GM12878 (cell line): ENCODE measurements at regions not wholly inside any gene's neighbourhood (a gene's known extent, or its start where the extent isn't known, plus 50 kb on each side); places are given as distances from the start of the nearest gene placed in this dataset.

Source experiments
- ATAC-seq: fragments of 200-7000 bp; cut with Tn5 transposase; 3 replicates; pipeline ENCODE4 v1.9.1; 2020; ENCODE audit warnings: mild to moderate bottlenecking, moderate library complexity
- BruUV-seq: library from RNA; stranded (reverse); fragments of 400-500 nt; replicated peaks from 2 replicates; lab custom pipeline; 2021; lab: Mats Ljungman, UMichigan
- CTCF ChIA-PET: fragments of 300-600 bp; sonication (Branson Sonifier 250); formaldehyde crosslinking; extraction: SDS; loops from one replicate; lab custom pipeline; 2021; ENCODE audit warnings: inconsistent platforms; lab: Yijun Ruan, JAX
- POLR2A ChIA-PET: fragments of 350-600 bp; formaldehyde crosslinking; extraction: SDS; loops from one replicate; lab custom pipeline; 2021; ENCODE audit warnings: inconsistent platforms; lab: Charles Lee
- RAD21 ChIA-PET: fragments of 300-600 bp; sonication (Branson Sonifier 250); formaldehyde crosslinking; loops from one replicate; lab custom pipeline; 2023; ENCODE audit warnings: antibody characterized with exemption; ENCODE audit not compliant: unreplicated experiment; lab: Charles Lee
- SMC1A ChIA-PET: fragments of 300-600 bp; sonication (Branson Sonifier 250); formaldehyde crosslinking; loops from one replicate; lab custom pipeline; 2023; ENCODE audit not compliant: unreplicated experiment, uncharacterized antibody; lab: Charles Lee
- DNase-seq: peaks from one replicate; pipeline ENCODE4 v3.0.0-alpha.2; 2011; ENCODE audit warnings: low read depth, low spot score
- FAIRE-seq: peaks from 3 replicates; lab custom pipeline; 2011; peaks lifted over from hg19 to GRCh38; lab: Jason Lieb, UNC
- H2AFZ ChIP-seq: 2 replicates; pipeline ENCODE4 v1.6.0; 2011; ENCODE audit warnings: low read depth, low read length, control low read depth; ENCODE audit not compliant: control insufficient read depth
- H3K27ac ChIP-seq: 2 replicates; pipeline ENCODE4 v1.5.1; 2011; ENCODE audit warnings: control low read depth; ENCODE audit not compliant: control insufficient read depth, insufficient read depth
- H3K27me3 ChIP-seq, 2 experiments: replicated peaks in 1 of 2; 2 replicates each; pipeline versions ENCODE4 v1.6.0 to v1.6.1; 2011; ENCODE audit warnings: low read length in 1 of 2; ENCODE audit not compliant: control insufficient read depth in 2 of 2, insufficient read depth in 2 of 2
- H3K36me3 ChIP-seq, 2 experiments: 2 replicates each; pipeline ENCODE4 v1.5.1; 2011; ENCODE audit warnings: low read length in 1 of 2; ENCODE audit not compliant: control insufficient read depth in 2 of 2, insufficient read depth in 2 of 2
- H3K4me1 ChIP-seq: 2 replicates; pipeline ENCODE4 v1.6.1; 2011; ENCODE audit warnings: mild to moderate bottlenecking, low read length, moderate library complexity, mixed read lengths; ENCODE audit not compliant: control insufficient read depth, insufficient read depth
- H3K4me2 ChIP-seq: 2 replicates; pipeline ENCODE4 v1.6.0; 2011; ENCODE audit warnings: control low read depth; ENCODE audit not compliant: control insufficient read depth, insufficient read depth
- H3K4me3 ChIP-seq: fragments of 200-600 bp; sonication (generic); 2 replicates; pipeline ENCODE4 v1.5.1; 2016
- H3K79me2 ChIP-seq: 2 replicates; pipeline ENCODE4 v1.6.0; 2011; ENCODE audit warnings: low read length; ENCODE audit not compliant: control insufficient read depth, insufficient read depth
- H3K9ac ChIP-seq: 2 replicates; pipeline ENCODE4 v1.8.0; 2011; ENCODE audit warnings: low read length, control low read depth, mixed read lengths; ENCODE audit not compliant: control insufficient read depth, insufficient read depth
- H3K9me3 ChIP-seq: replicated peaks from 3 replicates; pipeline ENCODE4 v1.5.1; 2011; ENCODE audit warnings: mild to moderate bottlenecking, low read length; ENCODE audit not compliant: control insufficient read depth, insufficient read depth
- H4K20me1 ChIP-seq: 2 replicates; pipeline ENCODE4 v1.6.0; 2011; ENCODE audit not compliant: control insufficient read depth, insufficient read depth
- BCL11A ChIP-seq: IDR thresholded peaks from 2 replicates; pipeline ENCODE4 v1.6.1; 2011; ENCODE audit warnings: low read depth, low read length
- CEBPB ChIP-seq, 2 experiments: fragments of 150-350 bp in 1 of 2; IDR thresholded peaks; 2 replicates each; pipeline ENCODE4 v1.6.1; 2012 to 2014; ENCODE audit warnings: low read depth in 2 of 2, low read length in 2 of 2, borderline replicate concordance in 1 of 2, inconsistent platforms in 1 of 2
- EED ChIP-seq: sonication (generic); IDR thresholded peaks from 2 replicates; pipeline ENCODE4 v1.6.1; 2016; ENCODE audit warnings: antibody characterized with exemption, low read depth
- HDAC6 ChIP-seq: fragments of 200-600 bp; sonication (generic); IDR thresholded peaks from one replicate; pipeline ENCODE4 v1.8.0; 2017; ENCODE audit warnings: antibody characterized with exemption; ENCODE audit not compliant: unreplicated experiment
- RAD21 ChIP-seq: IDR thresholded peaks from 2 replicates; pipeline ENCODE4 v1.6.1; 2011; ENCODE audit warnings: mild to moderate bottlenecking, low read depth, low read length, moderate library complexity; ENCODE audit not compliant: insufficient read depth
- SREBF1 ChIP-seq: IDR thresholded peaks from 2 replicates; pipeline ENCODE4 v1.6.1; 2012; ENCODE audit warnings: mild to moderate bottlenecking, low read length
- TCF7 ChIP-seq: IDR thresholded peaks from 2 replicates; pipeline ENCODE4 v1.6.1; 2014; ENCODE audit warnings: antibody characterized with exemption, borderline replicate concordance
- ZSCAN29 ChIP-seq: fragments of 450-650 bp; IDR thresholded peaks from 2 replicates; pipeline ENCODE4 v1.6.1; 2017; ENCODE audit warnings: mild to moderate bottlenecking, moderate library complexity
- WGBS: methylation state at CpG from one replicate; pipeline ENCODE4 v1.1.6; 2016; ENCODE audit warnings: low lambda C conversion rate; ENCODE audit not compliant: insufficient replicate concordance, insufficient coverage; ENCODE audit errors: missing lambda C conversion rate; 5-methylcytosine and 5-hydroxymethylcytosine counted together
- in situ Hi-C: fragments of 300-500 bp; cut with MboI; formaldehyde crosslinking; loops from 9 replicates; pipeline ENCODE4 v1.14.3; 2018; ENCODE audit warnings: mixed read lengths
- intact Hi-C: fragments of 100-400 bp; cut with micrococcal nuclease; formaldehyde crosslinking; loops from one replicate; pipeline ENCODE4 v1.14.2; 2022; ENCODE audit not compliant: unreplicated experiment
- TF ChIP-seq, protein P1 (sequence below): IDR thresholded peaks from 2 replicates; pipeline ENCODE4 v1.6.1; 2012; ENCODE audit warnings: improper control_type of control experiment, low read depth, low read length; ENCODE audit not compliant: insufficient replicate concordance

DNA sequence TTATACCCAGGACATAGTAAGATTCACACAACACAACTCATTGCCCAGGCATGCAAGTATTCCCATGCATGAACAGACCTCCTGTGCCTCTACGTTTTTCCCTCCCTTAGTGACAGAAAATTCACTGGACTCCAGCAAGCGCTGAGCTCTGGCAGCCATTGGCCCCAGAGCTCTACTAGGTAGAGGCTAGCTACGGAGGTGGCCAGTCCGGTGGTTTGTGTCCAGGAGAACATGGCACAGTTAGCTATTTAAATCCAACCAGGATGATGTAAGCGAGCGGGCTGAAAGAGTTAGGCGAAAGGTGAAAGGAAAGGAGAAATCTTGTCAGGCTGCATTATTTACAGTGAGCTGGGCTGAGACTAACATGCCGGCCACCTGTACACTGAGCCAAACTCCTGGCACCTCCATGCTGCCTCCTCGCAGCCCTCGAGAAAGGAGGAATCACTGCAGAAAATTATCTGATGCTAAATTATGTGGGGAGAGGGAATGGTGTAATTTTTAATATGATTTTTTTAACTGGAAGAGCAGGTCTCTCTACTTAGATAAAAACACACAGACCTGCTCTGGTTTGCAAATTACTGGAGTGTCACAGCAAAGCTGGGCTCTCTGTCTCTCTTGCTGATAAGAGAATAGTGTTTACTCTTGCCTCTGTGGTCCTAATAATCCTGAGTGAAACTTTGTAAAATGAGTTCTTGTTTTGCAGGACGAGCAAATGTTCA lies 50.1 kb upstream of the ARMC2 start:
- Histone ChIP-seq H4K20me1 (no peaks in the 10 kb centered on the region), H3K4me2 (no peak overlapping the region), H3K27me3 (peaks cover 3 to 7% of the 10 kb centered on the region in 2 experiments; a peak in 1 of 4 replicates), H3K36me3 (no peaks in the 10 kb centered on the region), H3K9me3 (no peaks in the 10 kb centered on the region), H3K27ac (no peak overlapping the region), H3K4me1 (no peaks in the 10 kb centered on the region), H3K4me3 (no peak overlapping the region), H2AFZ (no peak overlapping the region), H3K79me2 (no peaks in the 10 kb centered on the region), H3K9ac (no peak overlapping the region)
- no peak for TF ChIP-seq CEBPB (IDR thresholded peaks at IDR 0.05; ENCODE audit: borderline replicate concordance in 1 of 2, low read depth in 2 of 2, low read length in 2 of 2)
- no peak for TF ChIP-seq TCF7
- TF ChIP-seq RAD21: no peak
- no peak for TF ChIP-seq BCL11A
- no peak for TF ChIP-seq EED
- TF ChIP-seq, protein P1, sequence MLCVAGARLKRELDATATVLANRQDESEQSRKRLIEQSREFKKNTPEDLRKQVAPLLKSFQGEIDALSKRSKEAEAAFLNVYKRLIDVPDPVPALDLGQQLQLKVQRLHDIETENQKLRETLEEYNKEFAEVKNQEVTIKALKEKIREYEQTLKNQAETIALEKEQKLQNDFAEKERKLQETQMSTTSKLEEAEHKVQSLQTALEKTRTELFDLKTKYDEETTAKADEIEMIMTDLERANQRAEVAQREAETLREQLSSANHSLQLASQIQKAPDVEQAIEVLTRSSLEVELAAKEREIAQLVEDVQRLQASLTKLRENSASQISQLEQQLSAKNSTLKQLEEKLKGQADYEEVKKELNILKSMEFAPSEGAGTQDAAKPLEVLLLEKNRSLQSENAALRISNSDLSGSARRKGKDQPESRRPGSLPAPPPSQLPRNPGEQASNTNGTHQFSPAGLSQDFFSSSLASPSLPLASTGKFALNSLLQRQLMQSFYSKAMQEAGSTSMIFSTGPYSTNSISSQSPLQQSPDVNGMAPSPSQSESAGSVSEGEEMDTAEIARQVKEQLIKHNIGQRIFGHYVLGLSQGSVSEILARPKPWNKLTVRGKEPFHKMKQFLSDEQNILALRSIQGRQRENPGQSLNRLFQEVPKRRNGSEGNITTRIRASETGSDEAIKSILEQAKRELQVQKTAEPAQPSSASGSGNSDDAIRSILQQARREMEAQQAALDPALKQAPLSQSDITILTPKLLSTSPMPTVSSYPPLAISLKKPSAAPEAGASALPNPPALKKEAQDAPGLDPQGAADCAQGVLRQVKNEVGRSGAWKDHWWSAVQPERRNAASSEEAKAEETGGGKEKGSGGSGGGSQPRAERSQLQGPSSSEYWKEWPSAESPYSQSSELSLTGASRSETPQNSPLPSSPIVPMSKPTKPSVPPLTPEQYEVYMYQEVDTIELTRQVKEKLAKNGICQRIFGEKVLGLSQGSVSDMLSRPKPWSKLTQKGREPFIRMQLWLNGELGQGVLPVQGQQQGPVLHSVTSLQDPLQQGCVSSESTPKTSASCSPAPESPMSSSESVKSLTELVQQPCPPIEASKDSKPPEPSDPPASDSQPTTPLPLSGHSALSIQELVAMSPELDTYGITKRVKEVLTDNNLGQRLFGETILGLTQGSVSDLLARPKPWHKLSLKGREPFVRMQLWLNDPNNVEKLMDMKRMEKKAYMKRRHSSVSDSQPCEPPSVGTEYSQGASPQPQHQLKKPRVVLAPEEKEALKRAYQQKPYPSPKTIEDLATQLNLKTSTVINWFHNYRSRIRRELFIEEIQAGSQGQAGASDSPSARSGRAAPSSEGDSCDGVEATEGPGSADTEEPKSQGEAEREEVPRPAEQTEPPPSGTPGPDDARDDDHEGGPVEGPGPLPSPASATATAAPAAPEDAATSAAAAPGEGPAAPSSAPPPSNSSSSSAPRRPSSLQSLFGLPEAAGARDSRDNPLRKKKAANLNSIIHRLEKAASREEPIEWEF: no peak
- no peak for TF ChIP-seq SREBF1
- no peak for TF ChIP-seq ZSCAN29
- TF ChIP-seq HDAC6: no peak
- POLR2A ChIA-PET: no interaction called here
- SMC1A ChIA-PET: interaction anchor here (1.1 to 1.3 kb wide), 2 partner anchors 118 to 277 kb away, joined by 3 read pairs; no protein-coding TSS in a partner anchor
- in situ Hi-C loops (no loop called here), intact Hi-C loops (no loop called here)
- DNase-seq: no peak
- RAD21 ChIA-PET: no interaction called here
- CTCF ChIA-PET: interaction anchor here (0.9 to 1.5 kb wide), 3 partner anchors 10 to 18 kb away, joined by 3 read pairs; no protein-coding TSS in a partner anchor
- no peak for FAIRE-seq
- WGBS: 53% methylated on average over 11 of the region's 11 CpGs
- ATAC-seq: no peak
- no TSS peak for BruUV-seq
